HG03378 (cell line): ENCODE measurements at regions not wholly inside any gene's neighbourhood (a gene's known extent, or its start where the extent isn't known, plus 50 kb on each side); places are given as distances from the start of the nearest gene placed in this dataset.
"Not testable (repeated sequence)": the region's sequence is repeated elsewhere in the genome, so short reads cannot be mapped to it uniquely, and the experiment has no call there.

Experiments used
- ATAC-seq: cut with Tn5 transposase; IDR thresholded peaks from one replicate; pipeline ENCODE4 v1.9.1; 2021; ENCODE audit warnings: mild to moderate bottlenecking, moderate library complexity; ENCODE audit not compliant: unreplicated experiment

GRCh38 chr2:167388497-167388896 is 500.2 kb downstream of the XIRP2 start:
- no peak for ATAC-seq

GRCh38 chr2:167386694-167387093 is 498.4 kb downstream of the XIRP2 start:
- no peak for ATAC-seq

DNA sequence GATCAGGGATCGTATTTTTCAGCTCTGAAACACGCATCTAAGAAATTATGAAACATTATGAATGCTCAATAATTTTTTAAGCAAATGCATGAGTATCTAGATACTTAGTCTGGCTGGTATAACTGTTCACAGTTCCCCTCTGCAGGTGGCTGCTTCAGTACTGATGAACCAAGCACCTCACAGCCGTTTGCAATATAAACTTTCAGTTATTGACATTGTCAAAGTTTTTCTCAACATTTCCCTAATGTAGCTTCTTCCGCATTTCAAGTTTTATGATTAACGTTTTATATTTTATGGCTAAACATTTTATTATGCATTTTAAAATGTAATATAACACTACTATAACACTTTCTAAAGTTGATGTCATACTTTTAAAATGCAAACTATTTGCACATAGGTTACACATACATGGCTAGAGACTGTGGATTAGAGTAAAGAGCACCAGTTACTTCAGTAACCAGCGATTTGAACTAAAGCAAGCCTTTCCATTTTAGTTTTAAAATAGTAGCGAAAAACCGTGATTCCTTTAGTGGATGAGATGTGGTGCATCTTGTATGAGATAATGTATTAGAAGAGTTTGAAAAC is 495.4 kb downstream of the XIRP2 start:
- no peak for ATAC-seq

- no peak for ATAC-seq
These were observed 493.1 kb downstream of the XIRP2 start for GRCh38 chr2:167381349-167381748.

DNA sequence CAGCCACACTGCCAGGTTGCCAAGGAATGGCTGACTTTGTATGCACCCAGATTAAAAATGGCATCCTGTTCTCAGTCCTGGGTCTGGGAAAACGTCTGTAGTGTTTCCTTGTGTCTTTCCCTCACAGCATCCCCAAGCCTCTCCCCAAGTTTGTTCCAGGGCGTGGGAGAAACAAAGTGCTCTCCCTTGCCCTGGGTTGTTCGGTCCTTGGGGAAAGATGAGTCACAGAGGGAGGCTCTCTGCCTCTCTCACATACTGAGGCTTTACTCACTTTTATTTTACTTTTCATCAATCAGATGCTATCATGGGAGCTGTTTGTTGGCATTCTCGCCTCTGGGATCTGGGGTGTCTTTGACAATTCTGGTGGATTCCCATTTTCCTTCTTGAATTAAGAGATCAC is 492.3 kb downstream of the XIRP2 start:
- ATAC-seq: no peak

DNA sequence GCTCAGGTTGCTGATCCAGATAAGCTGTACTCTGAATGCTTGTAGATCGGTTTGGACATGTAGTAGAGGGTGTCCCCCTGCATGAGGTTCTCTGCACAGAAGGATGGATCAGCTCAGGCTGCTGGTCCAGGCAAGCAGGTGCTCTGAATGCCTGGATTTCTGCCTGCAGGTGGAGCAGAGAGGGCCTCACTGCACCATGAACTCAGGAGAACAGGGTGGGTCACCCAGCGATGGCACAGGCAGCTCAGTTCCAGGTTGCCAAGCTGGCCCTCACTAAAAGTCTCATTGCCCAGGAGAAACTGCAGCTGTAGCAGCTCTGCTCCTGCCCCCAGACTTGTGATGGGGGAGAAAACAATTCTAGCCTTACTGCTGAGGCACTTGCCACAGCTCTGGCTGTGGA is 491.8 kb downstream of the XIRP2 start:
- ATAC-seq: no peak

GRCh38 chr2:167369083-167369482 is 480.8 kb downstream of the XIRP2 start:
- no peak for ATAC-seq

GRCh38 chr2:167368371-167368770 is 480.1 kb downstream of the XIRP2 start:
- ATAC-seq: no peak

DNA sequence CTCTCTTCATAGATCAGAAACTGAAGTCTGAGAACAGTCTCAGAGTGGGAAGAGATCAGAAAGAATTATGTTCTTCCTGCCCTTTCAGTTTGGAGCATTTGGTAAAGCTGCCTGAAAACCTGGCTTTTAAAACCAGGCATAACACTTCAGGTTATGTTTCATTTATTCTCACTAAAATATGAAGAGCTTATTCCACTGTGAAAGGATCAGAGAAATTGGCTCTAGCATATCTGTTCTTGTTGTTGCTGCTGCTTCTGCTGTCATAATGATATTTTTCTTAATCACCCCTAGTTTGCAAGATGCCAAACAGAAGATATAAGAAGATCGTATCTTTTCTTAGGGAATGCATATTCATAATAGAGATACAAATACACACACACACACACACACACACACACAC is 476.9 kb downstream of the XIRP2 start:
- ATAC-seq: no peak

- ATAC-seq: no peak
These were observed 473.1 kb downstream of the XIRP2 start for GRCh38 chr2:167361426-167361825.

DNA sequence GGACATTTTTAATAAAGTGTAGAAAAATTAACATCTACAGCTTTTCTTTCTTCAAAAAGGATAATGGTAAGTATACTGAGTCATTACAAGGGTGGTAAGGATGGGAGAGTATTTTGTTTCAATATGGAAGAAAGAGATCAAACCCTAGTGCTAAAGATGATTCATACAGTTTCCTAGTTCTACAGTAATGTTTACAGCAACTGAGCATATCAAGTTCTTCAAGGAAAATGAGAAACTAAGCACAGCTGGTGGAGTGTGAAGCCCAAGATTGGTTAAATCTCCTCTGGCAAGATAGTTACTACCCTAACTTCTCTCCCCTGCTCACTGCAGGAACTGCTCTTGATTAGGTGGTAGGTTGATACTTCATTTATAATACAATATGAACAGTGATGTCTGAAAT is 467.5 kb downstream of the XIRP2 start:
- ATAC-seq: no peak

DNA sequence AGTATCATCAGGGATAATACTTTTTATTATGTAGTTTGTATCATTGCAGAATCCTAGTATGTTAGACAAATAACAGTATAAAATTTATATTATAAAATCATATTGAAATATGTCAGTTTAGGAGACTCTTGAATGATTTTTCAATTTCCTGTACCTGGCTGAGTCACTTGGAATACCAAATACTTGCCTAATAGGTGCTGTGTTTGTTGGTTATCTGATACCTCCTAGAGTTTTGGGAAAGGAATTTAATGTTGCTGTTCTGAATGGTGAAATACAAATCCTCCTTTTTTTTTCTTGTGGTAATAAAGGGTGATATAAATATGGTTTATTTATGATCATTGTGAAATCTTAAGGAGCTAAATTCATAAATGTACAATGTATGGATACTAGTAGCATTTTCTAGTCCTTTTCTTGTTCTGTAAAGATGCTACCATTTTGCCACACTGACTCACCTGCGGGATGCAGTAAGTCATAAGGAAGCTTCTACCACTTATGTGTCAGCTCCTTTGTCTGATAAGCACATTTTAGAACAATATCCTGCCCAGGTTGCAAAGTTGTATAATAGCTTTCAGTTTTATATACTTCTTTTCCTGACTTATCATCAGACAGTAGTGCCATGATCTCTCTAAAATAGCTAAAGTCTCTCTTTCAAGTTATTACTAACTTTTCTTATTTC is 465.5 kb downstream of the XIRP2 start:
- no peak for ATAC-seq

DNA sequence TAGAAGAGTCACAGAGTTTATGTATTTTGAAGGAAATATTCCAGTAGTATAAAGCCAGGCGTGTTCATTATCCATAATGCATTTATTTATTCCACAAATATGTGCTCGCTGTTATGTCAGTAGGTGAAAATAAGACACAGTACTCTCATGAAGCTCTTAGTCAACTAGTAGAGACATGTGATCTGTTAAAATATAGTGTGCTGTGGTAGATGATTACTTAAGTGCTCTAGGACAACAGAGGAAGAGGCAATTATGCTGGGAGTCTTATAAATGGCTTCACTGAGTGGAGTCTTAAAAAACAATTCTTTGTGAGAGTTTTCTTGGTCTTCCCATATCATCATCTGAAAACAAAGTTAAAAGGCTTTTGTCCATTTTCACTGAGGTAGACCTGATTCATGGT is 457.3 kb downstream of the XIRP2 start:
- ATAC-seq: no peak

GRCh38 chr2:167342769-167343168 is 454.5 kb downstream of the XIRP2 start:
- ATAC-seq: no peak

GRCh38 chr2:167340322-167340721 is 452.0 kb downstream of the XIRP2 start:
- ATAC-seq: no peak

DNA sequence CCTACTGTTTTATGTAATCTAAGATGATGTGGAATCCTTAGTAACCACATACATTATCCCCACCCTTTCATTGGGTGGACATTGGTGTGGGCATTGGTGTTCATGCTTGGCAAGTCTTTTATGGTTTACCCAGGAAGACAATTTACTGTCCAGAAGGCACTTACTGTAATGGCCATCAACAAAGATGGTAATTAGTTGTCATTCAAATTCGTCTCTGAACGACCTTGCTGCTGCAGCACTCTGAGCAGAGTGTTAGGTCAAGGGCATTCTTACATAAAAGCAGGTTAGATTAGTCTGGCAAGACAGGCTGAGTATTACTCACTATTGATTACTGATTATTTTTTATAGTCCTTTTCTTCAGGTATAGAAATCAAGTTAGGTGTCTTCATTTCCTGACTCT is 447.9 kb downstream of the XIRP2 start:
- no peak for ATAC-seq

- ATAC-seq: no peak
These were observed 447.3 kb downstream of the XIRP2 start for GRCh38 chr2:167335541-167335992.

GRCh38 chr2:167334146-167334742 is 446.0 kb downstream of the XIRP2 start:
- ATAC-seq: no peak

DNA sequence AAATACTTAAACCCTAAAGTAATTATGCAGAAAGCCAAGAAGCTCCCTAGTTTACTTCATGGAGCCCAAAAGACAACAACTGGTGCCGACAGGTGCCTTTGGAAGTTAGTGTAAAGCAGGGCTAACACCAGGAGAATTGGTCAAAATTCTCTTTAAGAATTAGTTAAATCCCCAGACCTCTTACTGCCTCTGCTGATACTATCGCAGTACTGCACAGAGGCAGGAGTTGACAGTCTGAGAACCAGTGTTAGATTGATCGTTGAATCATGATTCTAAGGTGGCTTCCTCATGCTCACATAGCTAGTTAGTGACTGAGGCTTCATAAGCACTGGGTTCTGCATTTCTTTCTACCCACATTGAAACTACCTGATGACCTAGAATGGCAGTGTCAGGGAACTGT is 445.0 kb downstream of the XIRP2 start:
- ATAC-seq: no peak

DNA sequence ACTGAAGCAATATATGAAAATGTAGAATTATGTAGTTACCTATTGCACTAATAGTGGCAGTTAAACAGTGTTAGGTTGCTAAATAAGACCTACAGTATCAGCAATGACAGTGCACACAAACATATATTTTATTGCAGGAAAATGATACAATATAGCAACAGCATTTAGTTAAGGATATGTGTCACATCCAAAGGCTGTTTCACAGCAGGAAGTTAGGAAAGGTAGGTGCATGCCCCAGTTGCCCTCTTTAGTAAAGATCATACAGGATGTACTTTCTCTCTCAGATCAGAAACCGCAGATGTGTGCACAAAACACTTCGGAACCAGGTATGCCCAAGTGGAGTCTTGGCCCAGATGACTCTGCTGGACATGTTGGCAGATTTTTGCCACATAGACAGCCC is 444.1 kb downstream of the XIRP2 start:
- ATAC-seq: no peak

- ATAC-seq: peak; percentile 51
These were observed 443.5 kb downstream of the XIRP2 start for GRCh38 chr2:167331636-167332232.

GRCh38 chr2:167328808-167329207 is 440.5 kb downstream of the XIRP2 start:
- ATAC-seq: not testable (repeated sequence)
